ENCODE measurements at regions not wholly inside any gene's neighbourhood (a gene's known extent, or its start where the extent isn't known, plus 50 kb on each side); places are given as distances from the start of the nearest gene placed in this dataset.

GRCh38 chr1:87647430-87648177 is 318.9 kb downstream of the LMO4 start:
- TF ChIP-seq CTCF (IDR thresholded peaks at IDR 0.05) (no peak), POLR2AphosphoS5 (IDR thresholded peaks at IDR 0.05; ENCODE audit: insufficient read depth in 1 of 2, low read depth in 1 of 2) (no peak), POLR2A (IDR thresholded peaks at IDR 0.05) (no peak)
